ENCODE measurements at regions not wholly inside any gene's neighbourhood (a gene's known extent, or its start where the extent isn't known, plus 50 kb on each side); places are given as distances from the start of the nearest gene placed in this dataset.

DNA sequence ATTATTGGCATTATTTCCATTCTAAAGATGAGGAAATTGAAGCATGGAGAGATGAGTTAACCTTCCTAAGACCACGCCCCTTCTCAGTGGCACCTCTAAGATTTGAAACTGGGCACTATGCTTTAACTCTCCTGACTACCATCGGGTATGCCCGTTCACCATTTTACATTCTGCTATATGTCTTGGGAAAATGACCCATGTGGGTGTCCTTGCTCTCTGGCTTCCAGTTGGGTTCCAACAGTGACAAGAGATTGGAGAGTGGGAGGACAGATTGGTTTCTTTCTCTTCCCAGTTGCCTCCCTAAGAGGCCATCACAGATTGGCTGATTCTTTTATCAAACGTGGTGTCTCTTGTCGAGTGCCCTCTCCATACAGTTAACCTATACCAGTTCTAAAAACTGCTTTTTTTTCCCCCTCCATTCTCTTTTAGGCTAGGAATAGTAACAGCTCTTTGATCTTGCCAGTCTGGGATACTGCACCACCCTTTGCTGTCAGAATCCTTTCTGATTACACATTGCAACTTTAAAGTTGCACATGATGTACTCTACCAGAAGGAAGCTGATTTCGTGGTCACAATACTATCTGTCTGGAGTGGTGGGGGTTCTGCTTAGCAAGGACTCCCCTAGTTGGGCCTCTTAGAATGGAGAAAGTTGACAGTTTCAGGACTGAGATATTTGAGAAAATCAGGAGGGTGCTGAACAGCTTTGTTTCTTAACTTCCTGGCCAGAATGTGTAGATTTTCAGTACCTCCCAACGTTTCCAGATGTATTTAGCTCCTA is 88.0 kb upstream of the ELOVL5 start:
- Histone ChIP-seq H3K36me3 (ENCODE audit: control insufficient read depth, insufficient read depth, low read length) (no peaks in the 10 kb centered on the region), H3K9me3 (ENCODE audit: control insufficient read depth, low read length) (no peaks in the 10 kb centered on the region), H3K4me1 (ENCODE audit: control insufficient read depth, insufficient read depth, low read length) (no peaks in the 10 kb centered on the region), H3K9ac (ENCODE audit: extremely low read depth, low read length, poor library complexity, severe bottlenecking) (no peak overlapping the region), H3K27me3 (ENCODE audit: control insufficient read depth, insufficient read depth, low read length, poor library complexity, severe bottlenecking) (peaks cover 55% of the 10 kb centered on the region), H3K4me3 (ENCODE audit: low read length) (no peak overlapping the region), H3K27ac (ENCODE audit: low read depth, low read length) (no peak overlapping the region)
- no peak for DNase-seq
- TF ChIP-seq, protein P1, sequence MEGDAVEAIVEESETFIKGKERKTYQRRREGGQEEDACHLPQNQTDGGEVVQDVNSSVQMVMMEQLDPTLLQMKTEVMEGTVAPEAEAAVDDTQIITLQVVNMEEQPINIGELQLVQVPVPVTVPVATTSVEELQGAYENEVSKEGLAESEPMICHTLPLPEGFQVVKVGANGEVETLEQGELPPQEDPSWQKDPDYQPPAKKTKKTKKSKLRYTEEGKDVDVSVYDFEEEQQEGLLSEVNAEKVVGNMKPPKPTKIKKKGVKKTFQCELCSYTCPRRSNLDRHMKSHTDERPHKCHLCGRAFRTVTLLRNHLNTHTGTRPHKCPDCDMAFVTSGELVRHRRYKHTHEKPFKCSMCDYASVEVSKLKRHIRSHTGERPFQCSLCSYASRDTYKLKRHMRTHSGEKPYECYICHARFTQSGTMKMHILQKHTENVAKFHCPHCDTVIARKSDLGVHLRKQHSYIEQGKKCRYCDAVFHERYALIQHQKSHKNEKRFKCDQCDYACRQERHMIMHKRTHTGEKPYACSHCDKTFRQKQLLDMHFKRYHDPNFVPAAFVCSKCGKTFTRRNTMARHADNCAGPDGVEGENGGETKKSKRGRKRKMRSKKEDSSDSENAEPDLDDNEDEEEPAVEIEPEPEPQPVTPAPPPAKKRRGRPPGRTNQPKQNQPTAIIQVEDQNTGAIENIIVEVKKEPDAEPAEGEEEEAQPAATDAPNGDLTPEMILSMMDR (conservative IDR thresholded peaks at IDR 0.05) = no peak
- H3K4me1 Mint-ChIP-seq = peaks cover 7% of the 10 kb centered on the region
- H3K9me3 Mint-ChIP-seq = no peaks in the 10 kb centered on the region
- no peak overlapping the region for H3K27ac Mint-ChIP-seq
- WGBS, 2 experiments (ENCODE audit: insufficient coverage in 1 of 2, insufficient read length in 1 of 2) = 73 to 77% methylated on average over 4 to 7 of the region's 7 CpGs
- peaks cover 43% of the 10 kb centered on the region for H3K27me3 Mint-ChIP-seq (ENCODE audit: insufficient read depth)
- no peaks in the 10 kb centered on the region for H3K36me3 Mint-ChIP-seq (ENCODE audit: low read depth)
- no peak overlapping the region for H3K4me3 Mint-ChIP-seq

DNA sequence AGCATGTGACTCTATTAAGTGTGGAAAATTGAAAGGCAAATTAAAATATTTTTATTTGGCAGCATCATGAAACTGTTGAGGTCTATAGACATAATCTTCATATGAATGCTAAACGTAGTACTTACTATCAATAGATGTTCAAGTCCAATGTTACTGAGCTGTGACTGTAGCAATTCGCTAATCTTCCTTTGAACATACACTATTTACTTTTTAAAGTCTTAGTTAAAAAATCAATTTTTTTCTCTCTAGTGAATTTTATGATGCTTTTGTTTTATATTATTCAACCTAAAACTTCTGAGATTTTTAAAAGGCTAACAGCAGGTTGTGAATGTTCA is 85.2 kb upstream of the ELOVL5 start:
- Histone ChIP-seq H3K4me1 (ENCODE audit: control insufficient read depth, insufficient read depth, low read length) (no peaks in the 10 kb centered on the region), H3K27ac (ENCODE audit: low read depth, low read length) (no peak overlapping the region), H3K9ac (ENCODE audit: extremely low read depth, low read length, poor library complexity, severe bottlenecking) (no peak overlapping the region), H3K36me3 (ENCODE audit: control insufficient read depth, insufficient read depth, low read length) (no peaks in the 10 kb centered on the region), H3K27me3 (ENCODE audit: control insufficient read depth, insufficient read depth, low read length, poor library complexity, severe bottlenecking) (peaks cover 71% of the 10 kb centered on the region), H3K4me3 (ENCODE audit: low read length) (no peak overlapping the region), H3K9me3 (ENCODE audit: control insufficient read depth, low read length) (no peaks in the 10 kb centered on the region)
- no peak for DNase-seq
- Mint-ChIP-seq H3K27ac (no peak overlapping the region), H3K36me3 (ENCODE audit: low read depth) (no peaks in the 10 kb centered on the region), H3K4me3 (no peak overlapping the region), H3K27me3 (ENCODE audit: insufficient read depth) (peaks cover 57% of the 10 kb centered on the region), H3K9me3 (no peaks in the 10 kb centered on the region), H3K4me1 (peaks cover 7% of the 10 kb centered on the region)
- WGBS, 2 experiments (ENCODE audit: insufficient coverage in 1 of 2, insufficient read length in 1 of 2) = 89 to 100% methylated on average over 2 of the region's 2 CpGs
- TF ChIP-seq, protein P1 (conservative IDR thresholded peaks at IDR 0.05) = no peak

DNA sequence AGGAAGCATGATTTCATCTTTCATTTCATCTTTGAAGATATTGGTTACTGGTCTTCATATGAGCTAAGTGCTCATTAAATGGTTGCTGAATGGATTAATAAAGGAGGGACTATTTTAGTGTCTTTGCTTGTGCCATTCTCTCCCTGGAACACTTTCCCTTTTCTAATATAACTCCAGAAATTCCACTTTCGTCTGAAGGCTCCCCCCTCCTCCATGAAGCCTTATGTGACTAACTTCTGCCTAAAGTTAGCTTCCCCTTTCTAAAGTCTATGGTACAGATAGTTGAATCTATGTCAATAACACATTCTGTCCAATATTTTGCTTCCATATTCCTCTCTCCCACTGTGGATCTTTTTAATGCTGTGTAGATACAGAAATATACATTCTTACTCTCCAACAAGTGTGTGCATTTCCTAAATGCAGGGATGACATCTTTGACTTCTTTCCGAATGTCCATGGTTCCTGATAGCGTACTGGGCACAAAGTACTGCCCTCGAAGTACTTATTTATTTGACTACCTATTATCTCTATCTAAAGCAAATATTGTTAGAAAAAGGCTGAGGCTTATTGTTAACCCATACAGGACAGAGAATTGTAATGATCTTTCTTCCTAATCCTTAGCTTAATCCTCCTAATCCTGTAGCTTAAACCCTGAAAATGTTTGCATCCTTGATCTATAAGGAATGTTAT is 84.7 kb upstream of the ELOVL5 start:
- H3K9ac ChIP-seq (ENCODE audit: extremely low read depth, low read length, poor library complexity, severe bottlenecking) = no peak overlapping the region
- WGBS, 2 experiments (ENCODE audit: insufficient coverage in 1 of 2, insufficient read length in 1 of 2) = 40 to 74% methylated on average over 1 to 4 of the region's 4 CpGs
- H3K27ac Mint-ChIP-seq = no peak overlapping the region
- TF ChIP-seq, protein P1 (conservative IDR thresholded peaks at IDR 0.05) = no peak
- no peaks in the 10 kb centered on the region for H3K36me3 Mint-ChIP-seq (ENCODE audit: low read depth)
- H3K9me3 ChIP-seq (ENCODE audit: control insufficient read depth, low read length) = no peaks in the 10 kb centered on the region
- peaks cover 57% of the 10 kb centered on the region for H3K27me3 Mint-ChIP-seq (ENCODE audit: insufficient read depth)
- no peak for DNase-seq
- no peak overlapping the region for H3K4me3 Mint-ChIP-seq
- peaks cover 72% of the 10 kb centered on the region for H3K27me3 ChIP-seq (ENCODE audit: control insufficient read depth, insufficient read depth, low read length, poor library complexity, severe bottlenecking)
- no peaks in the 10 kb centered on the region for H3K4me1 ChIP-seq (ENCODE audit: control insufficient read depth, insufficient read depth, low read length)
- no peaks in the 10 kb centered on the region for H3K36me3 ChIP-seq (ENCODE audit: control insufficient read depth, insufficient read depth, low read length)
- H3K4me1 Mint-ChIP-seq = peaks cover 7% of the 10 kb centered on the region
- no peak overlapping the region for H3K4me3 ChIP-seq (ENCODE audit: low read length)
- no peaks in the 10 kb centered on the region for H3K9me3 Mint-ChIP-seq
- H3K27ac ChIP-seq (ENCODE audit: low read depth, low read length) = no peak overlapping the region

Measured in endodermal cell (in vitro differentiated cells).